ENCODE measurements at regions not wholly inside any gene's neighbourhood (a gene's known extent, or its start where the extent isn't known, plus 50 kb on each side); places are given as distances from the start of the nearest gene placed in this dataset.

- TF ChIP-seq, protein P1, sequence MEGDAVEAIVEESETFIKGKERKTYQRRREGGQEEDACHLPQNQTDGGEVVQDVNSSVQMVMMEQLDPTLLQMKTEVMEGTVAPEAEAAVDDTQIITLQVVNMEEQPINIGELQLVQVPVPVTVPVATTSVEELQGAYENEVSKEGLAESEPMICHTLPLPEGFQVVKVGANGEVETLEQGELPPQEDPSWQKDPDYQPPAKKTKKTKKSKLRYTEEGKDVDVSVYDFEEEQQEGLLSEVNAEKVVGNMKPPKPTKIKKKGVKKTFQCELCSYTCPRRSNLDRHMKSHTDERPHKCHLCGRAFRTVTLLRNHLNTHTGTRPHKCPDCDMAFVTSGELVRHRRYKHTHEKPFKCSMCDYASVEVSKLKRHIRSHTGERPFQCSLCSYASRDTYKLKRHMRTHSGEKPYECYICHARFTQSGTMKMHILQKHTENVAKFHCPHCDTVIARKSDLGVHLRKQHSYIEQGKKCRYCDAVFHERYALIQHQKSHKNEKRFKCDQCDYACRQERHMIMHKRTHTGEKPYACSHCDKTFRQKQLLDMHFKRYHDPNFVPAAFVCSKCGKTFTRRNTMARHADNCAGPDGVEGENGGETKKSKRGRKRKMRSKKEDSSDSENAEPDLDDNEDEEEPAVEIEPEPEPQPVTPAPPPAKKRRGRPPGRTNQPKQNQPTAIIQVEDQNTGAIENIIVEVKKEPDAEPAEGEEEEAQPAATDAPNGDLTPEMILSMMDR (IDR thresholded peaks at IDR 0.05) = no peak
- TF ChIP-seq POLR2A (IDR thresholded peaks at IDR 0.05) = no peak
Observed at GRCh38 chr4:1502976-1503375, 96.7 kb upstream of the NKX1-1 start.

All from testis (tissue), 2 donors.